GM19372 (cell line): ENCODE measurements at regions not wholly inside any gene's neighbourhood (a gene's known extent, or its start where the extent isn't known, plus 50 kb on each side); places are given as distances from the start of the nearest gene placed in this dataset.
"Not testable (repeated sequence)": the region's sequence is repeated elsewhere in the genome, so short reads cannot be mapped to it uniquely, and the experiment has no call there.

Source experiments
- ATAC-seq: cut with Tn5 transposase; IDR thresholded peaks from one replicate; pipeline ENCODE4 v1.9.1; 2021; ENCODE audit warnings: mild to moderate bottlenecking, low read depth, moderate library complexity; ENCODE audit not compliant: unreplicated experiment

GRCh38 chr11:109041876-109042275 lies 377.0 kb downstream of the DDX10 start:
- ATAC-seq, result no peak

GRCh38 chr11:109043315-109043714 lies 378.4 kb downstream of the DDX10 start:
- no peak for ATAC-seq

GRCh38 chr11:109046284-109046992 lies 375.6 kb upstream of the C11orf87 start:
- ATAC-seq, result no peak

- ATAC-seq, result no peak
These were observed 373.9 kb upstream of the C11orf87 start for GRCh38 chr11:109048098-109048497.

GRCh38 chr11:109051200-109051599 lies 370.8 kb upstream of the C11orf87 start:
- no peak for ATAC-seq

- no peak for ATAC-seq
These were observed 362.6 kb upstream of the C11orf87 start for GRCh38 chr11:109059402-109059801.

- ATAC-seq, result no peak
These were observed 360.6 kb upstream of the C11orf87 start for GRCh38 chr11:109061394-109061793.

GRCh38 chr11:109062445-109062844 lies 359.5 kb upstream of the C11orf87 start:
- no peak for ATAC-seq

- ATAC-seq, result no peak
These were observed 359.1 kb upstream of the C11orf87 start for GRCh38 chr11:109062871-109063270.

- not testable (repeated sequence) for ATAC-seq
These were observed 357.2 kb upstream of the C11orf87 start for GRCh38 chr11:109064618-109065311.

GRCh38 chr11:109071262-109071661 lies 350.7 kb upstream of the C11orf87 start:
- ATAC-seq, result no peak

GRCh38 chr11:109071712-109072524 lies 350.1 kb upstream of the C11orf87 start:
- no peak for ATAC-seq

GRCh38 chr11:109073032-109073822 lies 348.8 kb upstream of the C11orf87 start:
- no peak for ATAC-seq

- no peak for ATAC-seq
These were observed 346.0 kb upstream of the C11orf87 start for GRCh38 chr11:109075976-109076375.

GRCh38 chr11:109076870-109077269 lies 345.1 kb upstream of the C11orf87 start:
- no peak for ATAC-seq

- ATAC-seq, result no peak
These were observed 344.6 kb upstream of the C11orf87 start for GRCh38 chr11:109077291-109077920.

GRCh38 chr11:109085708-109086373 lies 336.1 kb upstream of the C11orf87 start:
- no peak for ATAC-seq

GRCh38 chr11:109086931-109087330 lies 335.1 kb upstream of the C11orf87 start:
- ATAC-seq, result no peak

- no peak for ATAC-seq
These were observed 333.9 kb upstream of the C11orf87 start for GRCh38 chr11:109088086-109088485.
